Calu3 (cell line): ENCODE measurements at regions not wholly inside any gene's neighbourhood (a gene's known extent, or its start where the extent isn't known, plus 50 kb on each side); places are given as distances from the start of the nearest gene placed in this dataset.

Source experiments
- BruUV-seq: library from RNA; stranded (reverse); fragments of 400-500 nt; replicated peaks from 2 replicates; lab custom pipeline; 2021; lab: Mats Ljungman, UMichigan
- CTCF ChIA-PET: fragments of 300-600 bp; sonication (Branson Sonifier 250); formaldehyde crosslinking; loops from one replicate; lab custom pipeline; 2022; ENCODE audit warnings: antibody characterized with exemption; lab: Charles Lee
- DNase-seq: peaks from one replicate; pipeline ENCODE4 v3.0.0; 2022
- H3K27ac Mint-ChIP-seq: one replicate; pipeline ENCODE4 v1.8.0; 2022; ENCODE audit warnings: mixed read lengths; ENCODE audit not compliant: unreplicated experiment
- H3K27me3 Mint-ChIP-seq: one replicate; pipeline ENCODE4 v1.8.0; 2022; ENCODE audit warnings: mixed read lengths; ENCODE audit not compliant: unreplicated experiment
- H3K36me3 Mint-ChIP-seq: one replicate; pipeline ENCODE4 v1.8.0; 2022; ENCODE audit warnings: mild to moderate bottlenecking, moderate library complexity, mixed read lengths; ENCODE audit not compliant: insufficient read depth, unreplicated experiment
- H3K4me1 Mint-ChIP-seq: one replicate; pipeline ENCODE4 v1.8.0; 2022; ENCODE audit warnings: mild to moderate bottlenecking, low read depth, mixed read lengths; ENCODE audit not compliant: unreplicated experiment
- H3K4me3 Mint-ChIP-seq: one replicate; pipeline ENCODE4 v1.8.0; 2022; ENCODE audit warnings: mild to moderate bottlenecking, low read depth, moderate library complexity, mixed read lengths; ENCODE audit not compliant: unreplicated experiment
- H3K9me3 Mint-ChIP-seq: one replicate; pipeline ENCODE4 v1.8.0; 2022; ENCODE audit warnings: low read depth, mixed read lengths; ENCODE audit not compliant: unreplicated experiment
- intact Hi-C: fragments of 100-400 bp; cut with micrococcal nuclease; formaldehyde crosslinking; loops from one replicate; pipeline ENCODE4 v1.10.0; 2022; ENCODE audit not compliant: unreplicated experiment
- TF ChIP-seq, protein P1 (sequence below): fragments of 200-600 bp; IDR thresholded peaks from one replicate; pipeline ENCODE4 v1.8.0; 2022; ENCODE audit warnings: antibody characterized with exemption; ENCODE audit not compliant: unreplicated experiment

DNA sequence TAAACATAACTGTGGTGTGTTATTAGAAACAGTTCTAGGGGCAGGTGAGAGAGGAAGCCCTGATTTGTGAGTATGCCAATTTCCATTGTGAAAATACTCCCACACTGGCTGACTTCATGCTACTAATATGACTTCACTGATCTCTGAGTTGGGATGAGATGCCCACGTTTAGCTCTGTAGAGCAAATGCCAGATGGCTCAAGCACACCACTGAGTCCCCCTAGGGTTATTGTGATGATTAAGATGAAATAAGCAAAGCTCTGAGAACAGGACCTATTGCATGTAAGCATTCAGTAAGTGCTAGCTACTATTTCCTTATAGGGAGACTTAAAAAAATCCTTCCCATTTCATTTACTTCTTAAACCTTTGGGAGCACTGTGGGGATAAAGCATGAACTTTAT, 117.6 kb downstream of the CENPF start:
- H3K4me3 Mint-ChIP-seq = no peak overlapping the region
- H3K4me1 Mint-ChIP-seq = no peaks in the 10 kb centered on the region
- no peak for DNase-seq
- H3K27me3 Mint-ChIP-seq = no peaks in the 10 kb centered on the region
- BruUV-seq = no TSS peak
- no peaks in the 10 kb centered on the region for H3K36me3 Mint-ChIP-seq
- intact Hi-C loops = no loop called here
- CTCF ChIA-PET = no interaction called here
- H3K9me3 Mint-ChIP-seq = no peaks in the 10 kb centered on the region
- H3K27ac Mint-ChIP-seq = no peak overlapping the region
- TF ChIP-seq, protein P1, sequence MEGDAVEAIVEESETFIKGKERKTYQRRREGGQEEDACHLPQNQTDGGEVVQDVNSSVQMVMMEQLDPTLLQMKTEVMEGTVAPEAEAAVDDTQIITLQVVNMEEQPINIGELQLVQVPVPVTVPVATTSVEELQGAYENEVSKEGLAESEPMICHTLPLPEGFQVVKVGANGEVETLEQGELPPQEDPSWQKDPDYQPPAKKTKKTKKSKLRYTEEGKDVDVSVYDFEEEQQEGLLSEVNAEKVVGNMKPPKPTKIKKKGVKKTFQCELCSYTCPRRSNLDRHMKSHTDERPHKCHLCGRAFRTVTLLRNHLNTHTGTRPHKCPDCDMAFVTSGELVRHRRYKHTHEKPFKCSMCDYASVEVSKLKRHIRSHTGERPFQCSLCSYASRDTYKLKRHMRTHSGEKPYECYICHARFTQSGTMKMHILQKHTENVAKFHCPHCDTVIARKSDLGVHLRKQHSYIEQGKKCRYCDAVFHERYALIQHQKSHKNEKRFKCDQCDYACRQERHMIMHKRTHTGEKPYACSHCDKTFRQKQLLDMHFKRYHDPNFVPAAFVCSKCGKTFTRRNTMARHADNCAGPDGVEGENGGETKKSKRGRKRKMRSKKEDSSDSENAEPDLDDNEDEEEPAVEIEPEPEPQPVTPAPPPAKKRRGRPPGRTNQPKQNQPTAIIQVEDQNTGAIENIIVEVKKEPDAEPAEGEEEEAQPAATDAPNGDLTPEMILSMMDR = no peak

DNA sequence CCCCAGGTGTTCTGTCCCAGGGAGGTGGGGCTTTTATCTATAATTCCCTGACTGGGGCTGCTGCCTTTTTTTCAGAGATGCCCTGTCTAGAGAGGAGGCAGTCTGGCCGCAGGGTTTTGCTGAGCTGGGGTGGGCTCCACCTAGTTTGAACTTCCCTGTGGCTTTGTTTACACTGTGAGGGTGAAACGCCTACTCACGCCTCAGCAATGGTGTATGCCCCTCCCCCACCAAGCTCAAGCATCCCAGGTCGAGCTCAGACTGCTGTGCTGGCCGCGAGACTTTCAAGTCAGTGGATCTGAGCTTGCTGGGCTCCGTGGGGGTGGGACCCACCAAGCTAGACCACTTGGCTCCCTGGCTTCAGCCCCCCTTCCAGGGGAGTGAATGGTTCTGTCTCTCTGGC, 124.3 kb downstream of the CENPF start:
- Mint-ChIP-seq H3K4me1 (no peaks in the 10 kb centered on the region), H3K27me3 (no peaks in the 10 kb centered on the region), H3K9me3 (no peaks in the 10 kb centered on the region), H3K36me3 (no peaks in the 10 kb centered on the region), H3K4me3 (no peak overlapping the region), H3K27ac (no peak overlapping the region)
- CTCF ChIA-PET = no interaction called here
- TF ChIP-seq, protein P1 = no peak
- intact Hi-C loops = no loop called here
- no peak for DNase-seq
- BruUV-seq = no TSS peak

DNA sequence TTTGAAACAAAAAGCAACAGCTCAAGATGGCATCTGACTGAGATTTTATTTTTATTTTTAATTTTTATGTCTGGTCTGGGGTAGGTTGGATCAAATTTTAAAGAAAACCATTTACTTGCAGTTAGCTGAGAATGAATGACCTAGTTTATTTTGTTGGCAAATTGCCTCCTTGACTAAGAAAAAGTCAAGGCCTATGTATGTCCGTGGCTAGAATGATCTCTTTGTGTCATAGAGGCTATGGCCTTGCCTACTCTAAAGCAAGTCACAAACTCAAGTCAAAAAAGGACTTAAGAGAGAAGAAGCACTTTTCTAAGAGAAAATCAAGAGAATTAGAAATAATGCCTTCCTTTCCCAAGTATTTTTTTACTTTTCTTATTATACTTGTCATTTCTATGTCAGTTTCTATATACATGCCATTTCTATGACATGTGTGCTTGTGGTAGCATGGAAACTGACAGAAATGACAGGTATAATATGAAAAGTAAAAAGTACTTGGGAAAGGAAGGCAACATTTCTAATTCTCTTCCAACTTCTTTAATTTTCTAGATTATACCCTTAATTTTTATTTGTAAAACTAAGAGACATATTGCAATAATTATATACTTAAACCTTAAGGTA, 136.7 kb downstream of the CENPF start:
- no peaks in the 10 kb centered on the region for H3K27me3 Mint-ChIP-seq

DNA sequence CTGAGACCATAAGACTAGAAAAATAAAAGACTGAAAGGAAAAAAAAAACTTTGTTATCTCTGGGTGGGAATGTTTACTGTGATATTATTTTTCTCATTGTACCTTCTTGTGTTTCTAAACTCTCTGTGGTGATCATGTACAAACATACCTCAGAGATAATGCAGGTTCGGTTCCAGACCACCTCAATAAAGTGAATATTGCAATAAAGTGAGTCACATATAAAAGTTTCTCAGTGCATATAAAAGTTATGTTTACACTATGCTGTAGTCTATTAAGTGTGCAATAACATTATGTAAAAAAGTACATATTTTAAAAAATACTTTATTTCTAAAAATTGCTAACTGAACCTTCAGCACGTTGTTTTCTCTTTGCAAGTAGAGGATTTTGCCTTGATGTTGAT, 137.5 kb downstream of the CENPF start:
- DNase-seq = no peak
- Mint-ChIP-seq H3K27me3 (no peaks in the 10 kb centered on the region), H3K9me3 (no peaks in the 10 kb centered on the region), H3K4me3 (no peak overlapping the region), H3K4me1 (no peaks in the 10 kb centered on the region), H3K36me3 (no peaks in the 10 kb centered on the region), H3K27ac (no peak overlapping the region)
- CTCF ChIA-PET = no interaction called here
- intact Hi-C loops = no loop called here
- TF ChIP-seq, protein P1 = no peak
- BruUV-seq = no TSS peak

More for the DNA sequence above, 136.7 kb downstream of the CENPF start:
- TF ChIP-seq, protein P1 = no peak
- Mint-ChIP-seq H3K27ac (no peak overlapping the region), H3K4me3 (no peak overlapping the region), H3K9me3 (no peaks in the 10 kb centered on the region), H3K36me3 (no peaks in the 10 kb centered on the region), H3K4me1 (no peaks in the 10 kb centered on the region)
- BruUV-seq = no TSS peak
- CTCF ChIA-PET = no interaction called here
- no peak for DNase-seq
- intact Hi-C loops = no loop called here
